K562 (cell line): ENCODE measurements at regions not wholly inside any gene's neighbourhood (a gene's known extent, or its start where the extent isn't known, plus 50 kb on each side); places are given as distances from the start of the nearest gene placed in this dataset.

ENCODE experiments used
- BRCA1 ChIP-seq, 2 experiments: fragments of 450-650 bp in 1 of 2; sonication (generic) in 1 of 2; formaldehyde crosslinking in 1 of 2; IDR thresholded peaks; 2 replicates each; pipeline versions ENCODE4 v1.5.0 to v1.6.1; 2017 to 2020; ENCODE audit warnings: mild to moderate bottlenecking in 1 of 2, missing genetic modification reagents in 1 of 2
- COPS2 ChIP-seq: fragments of 450-650 bp; conservative IDR thresholded peaks from 2 replicates; pipeline ENCODE4 v1.6.1; 2016; ENCODE audit warnings: mild to moderate bottlenecking, moderate library complexity
- HLTF ChIP-seq: fragments of 450-650 bp; IDR thresholded peaks from 2 replicates; pipeline ENCODE4 v1.6.1; 2016
- MEIS2 ChIP-seq: fragments of 450-650 bp; IDR thresholded peaks from 2 replicates; pipeline ENCODE4 v1.6.1; 2014; ENCODE audit warnings: mild to moderate bottlenecking; ENCODE audit not compliant: partially characterized antibody
- POLR3G ChIP-seq: IDR thresholded peaks from 2 replicates; pipeline ENCODE4 v1.6.1; 2011; ENCODE audit not compliant: insufficient read length, insufficient replicate concordance; ENCODE audit errors: extremely low read depth
- XRCC4 ChIP-seq: IDR thresholded peaks from one replicate; pipeline ENCODE4 v1.6.1; 2011; ENCODE audit not compliant: insufficient read depth, insufficient read length; ENCODE audit errors: extremely low read depth
- ZNF174 ChIP-seq: fragments of 250-450 bp; sonication (Bioruptor Pico); IDR thresholded peaks from 2 replicates; pipeline ENCODE4 v1.4.0; 2020; ENCODE audit warnings: mild to moderate bottlenecking
- TF ChIP-seq, protein P1 (sequence below), 2 experiments: fragments of 450-650 bp; formaldehyde crosslinking in 1 of 2; IDR thresholded peaks; 2 replicates each; pipeline versions ENCODE4 v1.4.0 to v1.6.1; 2014 to 2020; ENCODE audit warnings: mild to moderate bottlenecking in 2 of 2, borderline replicate concordance in 1 of 2, low read depth in 1 of 2

GRCh38 chr3:31311559-31311958 lies 221.2 kb upstream of the STT3B start (continued):
- no peak for TF ChIP-seq MEIS2
- no peak for TF ChIP-seq XRCC4
- TF ChIP-seq HLTF: no peak
- TF ChIP-seq ZNF174 (CRISPR knock-in tag): no peak
- no peak for TF ChIP-seq POLR3G
- no peak for TF ChIP-seq COPS2
- TF ChIP-seq BRCA1 (IDR thresholded peaks at IDR 0.05): no peak
- TF ChIP-seq BRCA1 (CRISPR knock-in tag; IDR thresholded peaks at IDR 0.05): no peak
- TF ChIP-seq, protein P1, sequence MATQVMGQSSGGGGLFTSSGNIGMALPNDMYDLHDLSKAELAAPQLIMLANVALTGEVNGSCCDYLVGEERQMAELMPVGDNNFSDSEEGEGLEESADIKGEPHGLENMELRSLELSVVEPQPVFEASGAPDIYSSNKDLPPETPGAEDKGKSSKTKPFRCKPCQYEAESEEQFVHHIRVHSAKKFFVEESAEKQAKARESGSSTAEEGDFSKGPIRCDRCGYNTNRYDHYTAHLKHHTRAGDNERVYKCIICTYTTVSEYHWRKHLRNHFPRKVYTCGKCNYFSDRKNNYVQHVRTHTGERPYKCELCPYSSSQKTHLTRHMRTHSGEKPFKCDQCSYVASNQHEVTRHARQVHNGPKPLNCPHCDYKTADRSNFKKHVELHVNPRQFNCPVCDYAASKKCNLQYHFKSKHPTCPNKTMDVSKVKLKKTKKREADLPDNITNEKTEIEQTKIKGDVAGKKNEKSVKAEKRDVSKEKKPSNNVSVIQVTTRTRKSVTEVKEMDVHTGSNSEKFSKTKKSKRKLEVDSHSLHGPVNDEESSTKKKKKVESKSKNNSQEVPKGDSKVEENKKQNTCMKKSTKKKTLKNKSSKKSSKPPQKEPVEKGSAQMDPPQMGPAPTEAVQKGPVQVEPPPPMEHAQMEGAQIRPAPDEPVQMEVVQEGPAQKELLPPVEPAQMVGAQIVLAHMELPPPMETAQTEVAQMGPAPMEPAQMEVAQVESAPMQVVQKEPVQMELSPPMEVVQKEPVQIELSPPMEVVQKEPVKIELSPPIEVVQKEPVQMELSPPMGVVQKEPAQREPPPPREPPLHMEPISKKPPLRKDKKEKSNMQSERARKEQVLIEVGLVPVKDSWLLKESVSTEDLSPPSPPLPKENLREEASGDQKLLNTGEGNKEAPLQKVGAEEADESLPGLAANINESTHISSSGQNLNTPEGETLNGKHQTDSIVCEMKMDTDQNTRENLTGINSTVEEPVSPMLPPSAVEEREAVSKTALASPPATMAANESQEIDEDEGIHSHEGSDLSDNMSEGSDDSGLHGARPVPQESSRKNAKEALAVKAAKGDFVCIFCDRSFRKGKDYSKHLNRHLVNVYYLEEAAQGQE (IDR thresholded peaks at IDR 0.05; ENCODE audit: borderline replicate concordance): no peak
- TF ChIP-seq, protein P1 (CRISPR knock-in tag; IDR thresholded peaks at IDR 0.05; ENCODE audit: low read depth): no peak
